GM12872 (cell line): ENCODE measurements at regions not wholly inside any gene's neighbourhood (a gene's known extent, or its start where the extent isn't known, plus 50 kb on each side); places are given as distances from the start of the nearest gene placed in this dataset.

ENCODE experiments used
- TF ChIP-seq, protein P1 (sequence below): IDR thresholded peaks from 3 replicates; pipeline ENCODE4 v1.5.1; 2011; ENCODE audit warnings: low read depth, mild to moderate bottlenecking, low read length, moderate library complexity; ENCODE audit not compliant: insufficient read depth

DNA sequence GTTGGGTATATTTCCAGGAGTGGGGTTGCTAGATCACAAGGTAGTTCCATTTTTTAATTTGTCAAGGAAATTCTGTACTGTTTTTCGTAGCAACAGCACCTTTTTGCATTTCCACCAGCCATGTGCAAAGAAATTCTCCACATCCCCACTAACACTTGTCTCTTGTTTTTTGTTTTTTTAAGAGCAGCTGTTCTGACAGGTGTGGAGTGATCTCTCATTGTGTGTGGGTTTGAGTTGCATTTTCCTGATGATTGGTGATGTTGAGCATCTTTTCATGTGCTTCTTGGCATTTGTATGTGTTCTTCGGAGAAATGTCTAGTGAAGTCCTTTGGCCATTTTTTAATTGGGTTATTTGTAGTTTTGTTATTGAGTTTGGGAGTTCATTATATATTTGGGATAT, 80.3 kb upstream of the PUDP start:
- TF ChIP-seq, protein P1, sequence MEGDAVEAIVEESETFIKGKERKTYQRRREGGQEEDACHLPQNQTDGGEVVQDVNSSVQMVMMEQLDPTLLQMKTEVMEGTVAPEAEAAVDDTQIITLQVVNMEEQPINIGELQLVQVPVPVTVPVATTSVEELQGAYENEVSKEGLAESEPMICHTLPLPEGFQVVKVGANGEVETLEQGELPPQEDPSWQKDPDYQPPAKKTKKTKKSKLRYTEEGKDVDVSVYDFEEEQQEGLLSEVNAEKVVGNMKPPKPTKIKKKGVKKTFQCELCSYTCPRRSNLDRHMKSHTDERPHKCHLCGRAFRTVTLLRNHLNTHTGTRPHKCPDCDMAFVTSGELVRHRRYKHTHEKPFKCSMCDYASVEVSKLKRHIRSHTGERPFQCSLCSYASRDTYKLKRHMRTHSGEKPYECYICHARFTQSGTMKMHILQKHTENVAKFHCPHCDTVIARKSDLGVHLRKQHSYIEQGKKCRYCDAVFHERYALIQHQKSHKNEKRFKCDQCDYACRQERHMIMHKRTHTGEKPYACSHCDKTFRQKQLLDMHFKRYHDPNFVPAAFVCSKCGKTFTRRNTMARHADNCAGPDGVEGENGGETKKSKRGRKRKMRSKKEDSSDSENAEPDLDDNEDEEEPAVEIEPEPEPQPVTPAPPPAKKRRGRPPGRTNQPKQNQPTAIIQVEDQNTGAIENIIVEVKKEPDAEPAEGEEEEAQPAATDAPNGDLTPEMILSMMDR = no peak

DNA sequence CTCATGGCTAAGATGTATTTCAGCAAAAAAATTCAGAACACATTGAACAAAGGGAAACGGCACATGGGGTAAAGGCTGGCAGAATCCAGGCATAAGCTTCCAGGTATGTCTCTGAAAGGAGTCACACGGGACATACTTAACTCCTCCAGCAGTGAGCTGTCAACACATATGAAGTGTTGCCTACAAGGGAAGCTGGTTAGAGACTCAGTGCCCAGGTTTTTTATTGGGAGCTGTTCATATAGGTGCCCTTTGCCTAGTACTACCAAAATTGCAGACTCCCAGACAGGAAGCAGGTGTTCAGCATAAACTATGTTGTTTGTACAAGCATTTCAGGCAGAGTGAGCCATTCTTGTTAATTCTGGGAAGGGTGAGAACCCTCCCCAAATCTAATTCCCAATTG, 77.4 kb upstream of the PUDP start:
- TF ChIP-seq, protein P1 = no peak

DNA sequence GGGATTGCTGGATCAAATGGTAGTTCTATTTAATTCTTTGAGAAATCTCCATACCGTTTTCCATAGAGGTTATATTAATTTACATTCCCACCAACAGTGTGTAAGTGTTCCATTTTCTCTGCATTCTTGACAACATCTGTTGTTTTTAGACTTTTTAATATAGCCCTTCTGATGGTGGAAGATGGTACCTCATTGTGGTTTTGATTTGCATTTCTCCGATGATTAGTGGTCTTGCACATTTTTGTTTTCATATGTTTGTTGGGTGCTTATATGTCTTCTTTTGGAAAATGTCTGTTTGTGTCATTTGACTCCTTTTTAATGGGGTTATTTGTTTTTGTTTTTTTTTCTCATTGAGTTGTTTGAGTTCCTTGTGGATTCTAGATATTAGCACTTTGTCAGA, 75.3 kb upstream of the PUDP start:
- TF ChIP-seq, protein P1 = no peak

DNA sequence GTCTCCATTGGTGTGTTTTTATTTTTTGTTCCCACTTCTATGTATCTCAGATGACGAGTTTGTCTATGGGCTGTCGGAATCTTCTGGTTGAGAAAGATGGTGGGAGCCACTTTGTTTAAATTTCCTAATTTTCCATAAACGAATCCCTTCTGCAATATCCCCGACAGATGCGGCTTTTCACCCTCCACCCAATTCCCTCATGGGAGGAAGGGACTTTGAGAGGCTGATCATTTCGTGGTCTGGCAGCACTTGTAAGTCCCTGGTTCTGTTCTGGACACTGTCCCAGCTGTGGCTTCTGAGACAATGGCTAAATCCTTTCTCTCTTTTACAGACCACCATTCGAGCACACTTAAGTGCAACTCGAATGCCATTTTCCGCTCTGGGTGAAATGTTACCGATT, 72.2 kb upstream of the PUDP start:
- TF ChIP-seq, protein P1 = no peak

DNA sequence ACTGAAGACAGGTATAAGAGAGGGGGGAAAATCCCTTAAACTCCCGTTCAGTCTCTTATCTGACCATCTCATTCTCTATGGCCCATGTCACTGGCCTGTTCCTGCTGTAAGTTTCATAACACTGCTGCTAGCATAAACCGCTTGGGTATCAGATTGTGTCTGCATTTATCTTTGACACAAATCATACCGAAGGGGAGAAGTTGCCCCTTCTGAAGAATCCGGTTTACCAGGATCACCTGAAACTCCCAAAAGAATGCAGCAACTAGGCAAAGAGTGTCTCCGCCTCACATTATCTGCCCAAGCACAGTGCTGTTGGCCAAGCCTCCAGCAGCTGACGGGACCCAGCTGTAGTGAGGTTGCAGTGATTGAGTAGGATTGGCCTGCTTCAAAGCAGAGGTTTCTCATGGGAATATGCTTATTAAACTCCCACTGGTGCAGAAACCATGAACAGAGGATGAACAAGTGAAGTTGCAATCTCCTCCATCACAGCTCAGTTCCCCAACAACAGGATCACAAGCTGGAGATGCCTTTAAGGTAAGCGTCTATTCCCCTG, 71.3 kb upstream of the PUDP start:
- TF ChIP-seq, protein P1 = no peak

DNA sequence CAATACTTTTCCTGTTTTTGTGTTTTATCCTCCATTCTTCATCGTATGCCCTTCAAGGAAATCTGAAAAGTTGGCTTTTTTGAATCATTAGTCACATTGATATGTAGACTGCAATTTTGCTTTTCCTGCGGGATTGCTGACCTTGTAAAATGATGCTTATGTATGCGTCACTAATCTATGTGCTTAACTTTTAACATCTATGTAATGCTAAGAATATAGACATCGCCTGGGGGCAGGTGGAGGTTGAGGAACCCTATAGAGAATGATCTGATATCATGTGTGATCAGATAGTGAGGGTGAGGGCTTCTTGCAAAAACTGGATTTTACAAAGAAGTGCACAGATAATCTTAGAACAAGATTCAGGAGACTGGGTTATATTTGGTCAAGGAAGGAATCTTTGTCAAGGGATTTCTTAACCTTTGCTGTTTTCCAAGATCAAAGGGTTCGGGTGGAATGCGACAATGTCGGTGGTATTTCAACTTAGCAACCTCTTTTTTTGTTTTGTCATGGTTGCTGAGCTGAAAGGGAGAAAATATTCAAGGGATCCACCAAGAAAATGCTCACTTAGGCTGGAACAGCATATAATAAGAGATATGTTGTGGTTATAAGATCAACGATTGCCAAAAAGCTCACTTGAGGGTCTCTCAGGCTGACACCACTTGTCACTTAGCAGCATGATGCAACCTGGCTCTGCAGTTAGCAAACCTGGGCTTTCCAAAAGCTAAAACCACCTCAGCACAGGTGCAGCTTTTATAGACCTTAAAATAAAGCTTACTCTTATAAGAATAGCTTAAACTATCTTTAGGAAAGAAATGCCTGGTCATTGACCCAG, 70.6 kb upstream of the PUDP start:
- TF ChIP-seq, protein P1 = no peak

DNA sequence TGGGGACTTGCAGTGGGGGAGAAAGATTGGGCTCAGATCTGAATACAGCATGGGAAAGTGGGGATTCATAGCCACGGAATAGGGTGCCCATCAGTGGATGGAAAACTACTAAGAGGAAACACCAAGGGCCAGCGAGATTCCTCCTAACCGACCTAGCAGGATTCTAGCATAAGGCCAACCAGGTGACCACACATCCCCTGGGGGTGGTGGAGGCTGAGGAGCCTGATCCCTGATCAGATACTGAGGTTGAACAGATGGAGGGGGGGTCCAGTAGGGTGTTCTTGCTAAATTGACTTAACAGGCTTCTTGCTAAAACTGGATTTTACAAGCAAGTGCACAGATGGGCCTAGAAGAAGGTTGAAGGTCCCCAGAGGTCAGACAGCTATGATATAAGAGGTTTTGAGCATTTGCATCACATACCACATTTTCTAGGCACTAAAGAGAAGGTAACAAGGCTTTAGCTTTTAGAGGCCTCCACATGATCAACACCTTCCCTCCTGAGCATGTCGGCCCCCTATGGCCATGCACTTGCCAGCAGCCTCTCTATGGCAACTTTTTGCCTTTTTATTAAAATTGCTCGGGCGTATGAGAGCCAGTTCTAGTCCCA, 69.1 kb upstream of the PUDP start:
- TF ChIP-seq, protein P1 = no peak
